ENCODE measurements at regions not wholly inside any gene's neighbourhood (a gene's known extent, or its start where the extent isn't known, plus 50 kb on each side); places are given as distances from the start of the nearest gene placed in this dataset.

GRCh38 chr13:58592786-58593185 lies 961.2 kb downstream of the PCDH17 start:
- Mint-ChIP-seq H3K4me1 (peaks cover 17% of the 10 kb centered on the region), H3K4me3 (no peak overlapping the region), H3K27ac (ENCODE audit: unreplicated experiment) (no peak overlapping the region), H3K27me3 (ENCODE audit: low read depth) (no peaks in the 10 kb centered on the region), H3K36me3 (ENCODE audit: low read depth) (no peaks in the 10 kb centered on the region), H3K9me3 (peaks cover 2% of the 10 kb centered on the region)
- DNase-seq (ENCODE audit: low read depth, low spot score) = no peak
- no peak for TF ChIP-seq CTCF (conservative IDR thresholded peaks at IDR 0.05)

- no peak overlapping the region for H3K4me3 Mint-ChIP-seq
- H3K36me3 Mint-ChIP-seq (ENCODE audit: low read depth) = no peaks in the 10 kb centered on the region
- no peak overlapping the region for H3K27ac Mint-ChIP-seq (ENCODE audit: unreplicated experiment)
- no peak for TF ChIP-seq CTCF (conservative IDR thresholded peaks at IDR 0.05)
- H3K27me3 Mint-ChIP-seq (ENCODE audit: low read depth) = no peaks in the 10 kb centered on the region
- H3K9me3 Mint-ChIP-seq = peaks cover 2% of the 10 kb centered on the region
- no peak for DNase-seq (ENCODE audit: low read depth, low spot score)
- peaks cover 16% of the 10 kb centered on the region for H3K4me1 Mint-ChIP-seq
Observed at GRCh38 chr13:58594747-58595600, 963.4 kb downstream of the PCDH17 start.

- Mint-ChIP-seq H3K9me3 (no peaks in the 10 kb centered on the region), H3K4me3 (no peak overlapping the region), H3K36me3 (ENCODE audit: low read depth) (no peaks in the 10 kb centered on the region), H3K27me3 (ENCODE audit: low read depth) (no peaks in the 10 kb centered on the region), H3K4me1 (peaks cover 16% of the 10 kb centered on the region), H3K27ac (ENCODE audit: unreplicated experiment) (no peak overlapping the region)
- no peak for DNase-seq (ENCODE audit: low read depth, low spot score)
- TF ChIP-seq CTCF (conservative IDR thresholded peaks at IDR 0.05) = no peak
Observed at GRCh38 chr13:58597552-58597951, 966.0 kb downstream of the PCDH17 start.

- no peak for DNase-seq (ENCODE audit: low read depth, low spot score)
- H3K9me3 Mint-ChIP-seq = no peaks in the 10 kb centered on the region
- H3K36me3 Mint-ChIP-seq (ENCODE audit: low read depth) = no peaks in the 10 kb centered on the region
- H3K4me3 Mint-ChIP-seq = no peak overlapping the region
- H3K4me1 Mint-ChIP-seq = peaks cover 16% of the 10 kb centered on the region
- H3K27me3 Mint-ChIP-seq (ENCODE audit: low read depth) = no peaks in the 10 kb centered on the region
- TF ChIP-seq CTCF (conservative IDR thresholded peaks at IDR 0.05) = no peak
- no peak overlapping the region for H3K27ac Mint-ChIP-seq (ENCODE audit: unreplicated experiment)
Observed at GRCh38 chr13:58598241-58598640, 966.7 kb downstream of the PCDH17 start.

GRCh38 chr13:58611117-58611516 lies 979.6 kb downstream of the PCDH17 start:
- H3K27me3 Mint-ChIP-seq (ENCODE audit: low read depth) = no peaks in the 10 kb centered on the region
- TF ChIP-seq CTCF (conservative IDR thresholded peaks at IDR 0.05) = no peak
- DNase-seq (ENCODE audit: low read depth, low spot score) = no peak
- H3K27ac Mint-ChIP-seq (ENCODE audit: unreplicated experiment) = no peak overlapping the region
- no peaks in the 10 kb centered on the region for H3K4me1 Mint-ChIP-seq
- peaks cover 2% of the 10 kb centered on the region for H3K36me3 Mint-ChIP-seq (ENCODE audit: low read depth)
- H3K4me3 Mint-ChIP-seq = no peak overlapping the region
- peaks cover 15% of the 10 kb centered on the region for H3K9me3 Mint-ChIP-seq
